ENCODE measurements at regions not wholly inside any gene's neighbourhood (a gene's known extent, or its start where the extent isn't known, plus 50 kb on each side); places are given as distances from the start of the nearest gene placed in this dataset.

- H3K9me3 Mint-ChIP-seq, result no peaks in the 10 kb centered on the region
- no peak overlapping the region for H3K4me3 Mint-ChIP-seq
- ATAC-seq (ENCODE audit: low read depth), result no peak
- no peaks in the 10 kb centered on the region for H3K27me3 Mint-ChIP-seq
- DNase-seq, result no peak
- H3K27ac Mint-ChIP-seq, result no peak overlapping the region
- POLR2A ChIA-PET, result no interaction called here
- no peaks in the 10 kb centered on the region for H3K36me3 Mint-ChIP-seq
- no peaks in the 10 kb centered on the region for H3K4me1 Mint-ChIP-seq
Observed at GRCh38 chr6:140036196-140036595, 661.7 kb upstream of the CITED2 start.

GRCh38 chr6:140032189-140032588, 657.7 kb upstream of the CITED2 start:
- H3K36me3 Mint-ChIP-seq, result no peaks in the 10 kb centered on the region
- H3K27me3 Mint-ChIP-seq, result no peaks in the 10 kb centered on the region
- ATAC-seq (ENCODE audit: low read depth) (no peak), DNase-seq (no peak)
- H3K27ac Mint-ChIP-seq, result no peak overlapping the region
- POLR2A ChIA-PET, result no interaction called here
- H3K4me3 Mint-ChIP-seq, result no peak overlapping the region
- peaks cover under 1% of the 10 kb centered on the region for H3K9me3 Mint-ChIP-seq
- no peaks in the 10 kb centered on the region for H3K4me1 Mint-ChIP-seq

- H3K27me3 Mint-ChIP-seq, result no peaks in the 10 kb centered on the region
- DNase-seq (no peak), ATAC-seq (ENCODE audit: low read depth) (no peak)
- H3K36me3 Mint-ChIP-seq, result no peaks in the 10 kb centered on the region
- peaks cover 2% of the 10 kb centered on the region for H3K9me3 Mint-ChIP-seq
- H3K4me1 Mint-ChIP-seq, result no peaks in the 10 kb centered on the region
- POLR2A ChIA-PET, result no interaction called here
- H3K4me3 Mint-ChIP-seq, result no peak overlapping the region
- H3K27ac Mint-ChIP-seq, result no peak overlapping the region
Observed at GRCh38 chr6:140029551-140029950, 655.1 kb upstream of the CITED2 start.

GRCh38 chr6:140027219-140027618, 652.8 kb upstream of the CITED2 start:
- H3K27me3 Mint-ChIP-seq, result no peaks in the 10 kb centered on the region
- ATAC-seq (ENCODE audit: low read depth) (no peak), DNase-seq (no peak)

GRCh38 chr6:140026546-140026945, 652.1 kb upstream of the CITED2 start:
- no peak for DNase-seq
- H3K27me3 Mint-ChIP-seq, result no peaks in the 10 kb centered on the region
- no peaks in the 10 kb centered on the region for H3K36me3 Mint-ChIP-seq
- POLR2A ChIA-PET, result no interaction called here
- H3K27ac Mint-ChIP-seq, result no peak overlapping the region
- no peaks in the 10 kb centered on the region for H3K4me1 Mint-ChIP-seq
- H3K4me3 Mint-ChIP-seq, result no peak overlapping the region
- peaks cover 2% of the 10 kb centered on the region for H3K9me3 Mint-ChIP-seq
- no peak for ATAC-seq (ENCODE audit: low read depth)

More at GRCh38 chr6:140027219-140027618, 652.8 kb upstream of the CITED2 start:
- Mint-ChIP-seq H3K9me3 (peaks cover 2% of the 10 kb centered on the region), H3K36me3 (no peaks in the 10 kb centered on the region), H3K4me1 (no peaks in the 10 kb centered on the region), H3K4me3 (no peak overlapping the region), H3K27ac (no peak overlapping the region)
- POLR2A ChIA-PET, result no interaction called here

- Mint-ChIP-seq H3K36me3 (no peaks in the 10 kb centered on the region), H3K27ac (no peak overlapping the region), H3K4me3 (no peak overlapping the region), H3K9me3 (peaks cover 2% of the 10 kb centered on the region), H3K4me1 (no peaks in the 10 kb centered on the region), H3K27me3 (no peaks in the 10 kb centered on the region)
- DNase-seq (no peak), ATAC-seq (ENCODE audit: low read depth) (no peak)
- POLR2A ChIA-PET, result no interaction called here
Observed at GRCh38 chr6:140025171-140025570, 650.7 kb upstream of the CITED2 start.

- H3K27ac Mint-ChIP-seq, result no peak overlapping the region
Observed at GRCh38 chr6:140020207-140020791, 645.9 kb upstream of the CITED2 start.

GRCh38 chr6:140018588-140018987, 644.1 kb upstream of the CITED2 start:
- no peak overlapping the region for H3K27ac Mint-ChIP-seq
- POLR2A ChIA-PET, result no interaction called here
- H3K9me3 Mint-ChIP-seq, result peaks cover 5% of the 10 kb centered on the region
- ATAC-seq (ENCODE audit: low read depth), result no peak
- no peaks in the 10 kb centered on the region for H3K27me3 Mint-ChIP-seq
- H3K4me3 Mint-ChIP-seq, result no peak overlapping the region
- no peak for DNase-seq
- no peaks in the 10 kb centered on the region for H3K36me3 Mint-ChIP-seq
- H3K4me1 Mint-ChIP-seq, result no peaks in the 10 kb centered on the region

More at GRCh38 chr6:140020207-140020791, 645.9 kb upstream of the CITED2 start:
- POLR2A ChIA-PET, result no interaction called here
- Mint-ChIP-seq H3K36me3 (no peaks in the 10 kb centered on the region), H3K27me3 (no peaks in the 10 kb centered on the region), H3K4me3 (no peak overlapping the region), H3K9me3 (peaks cover 5% of the 10 kb centered on the region), H3K4me1 (no peaks in the 10 kb centered on the region)
- DNase-seq (no peak), ATAC-seq (ENCODE audit: low read depth) (no peak)

GRCh38 chr6:140017470-140017869, 643.0 kb upstream of the CITED2 start:
- Mint-ChIP-seq H3K27me3 (no peaks in the 10 kb centered on the region), H3K27ac (no peak overlapping the region), H3K9me3 (peaks cover 5% of the 10 kb centered on the region), H3K36me3 (no peaks in the 10 kb centered on the region), H3K4me3 (no peak overlapping the region), H3K4me1 (no peaks in the 10 kb centered on the region)
- DNase-seq (no peak), ATAC-seq (ENCODE audit: low read depth) (no peak)
- POLR2A ChIA-PET, result no interaction called here

- Mint-ChIP-seq H3K27ac (no peak overlapping the region), H3K9me3 (no peaks in the 10 kb centered on the region), H3K4me3 (no peak overlapping the region), H3K27me3 (no peaks in the 10 kb centered on the region), H3K4me1 (no peaks in the 10 kb centered on the region), H3K36me3 (no peaks in the 10 kb centered on the region)
- POLR2A ChIA-PET, result no interaction called here
- DNase-seq (no peak), ATAC-seq (ENCODE audit: low read depth) (no peak)
Observed at GRCh38 chr6:140012150-140012549, 637.7 kb upstream of the CITED2 start.

- no peaks in the 10 kb centered on the region for H3K27me3 Mint-ChIP-seq
- POLR2A ChIA-PET, result no interaction called here
- H3K4me3 Mint-ChIP-seq, result no peak overlapping the region
- H3K36me3 Mint-ChIP-seq, result no peaks in the 10 kb centered on the region
- H3K27ac Mint-ChIP-seq, result no peak overlapping the region
- ATAC-seq (ENCODE audit: low read depth) (no peak), DNase-seq (no peak)
- H3K9me3 Mint-ChIP-seq, result peaks cover under 1% of the 10 kb centered on the region
- H3K4me1 Mint-ChIP-seq, result no peaks in the 10 kb centered on the region
Observed at GRCh38 chr6:140011537-140011936, 637.1 kb upstream of the CITED2 start.

GRCh38 chr6:140009286-140009685, 634.8 kb upstream of the CITED2 start:
- POLR2A ChIA-PET, result no interaction called here
- DNase-seq (no peak), ATAC-seq (ENCODE audit: low read depth) (no peak)
- Mint-ChIP-seq H3K27me3 (no peaks in the 10 kb centered on the region), H3K4me1 (no peaks in the 10 kb centered on the region), H3K9me3 (peaks cover 4% of the 10 kb centered on the region), H3K36me3 (no peaks in the 10 kb centered on the region), H3K4me3 (no peak overlapping the region), H3K27ac (no peak overlapping the region)

GRCh38 chr6:140007525-140007924, 633.1 kb upstream of the CITED2 start:
- Mint-ChIP-seq H3K4me1 (no peaks in the 10 kb centered on the region), H3K27me3 (no peaks in the 10 kb centered on the region), H3K27ac (no peak overlapping the region), H3K9me3 (peaks cover 4% of the 10 kb centered on the region), H3K36me3 (no peaks in the 10 kb centered on the region), H3K4me3 (no peak overlapping the region)
- ATAC-seq (ENCODE audit: low read depth) (no peak), DNase-seq (no peak)
- POLR2A ChIA-PET, result no interaction called here

- no peak for DNase-seq
- no peaks in the 10 kb centered on the region for H3K36me3 Mint-ChIP-seq
- no peak for ATAC-seq (ENCODE audit: low read depth)
- H3K27ac Mint-ChIP-seq, result no peak overlapping the region
- peaks cover 4% of the 10 kb centered on the region for H3K9me3 Mint-ChIP-seq
- no peaks in the 10 kb centered on the region for H3K27me3 Mint-ChIP-seq
- no peaks in the 10 kb centered on the region for H3K4me1 Mint-ChIP-seq
- no peak overlapping the region for H3K4me3 Mint-ChIP-seq
- POLR2A ChIA-PET, result no interaction called here
Observed at GRCh38 chr6:140003217-140003616, 628.8 kb upstream of the CITED2 start.

Measured in activated naive CD8-positive, alpha-beta T cell treated with anti-CD3 and anti-CD28 coated beads, Interleukin-2, amount 10 ng/mL, durations not matched to agents 7 days and 5 days (primary cell).